OCI-LY7 (cell line): ENCODE measurements at regions not wholly inside any gene's neighbourhood (a gene's known extent, or its start where the extent isn't known, plus 50 kb on each side); places are given as distances from the start of the nearest gene placed in this dataset.

Source experiments
- BruUV-seq: library from RNA; stranded (reverse); fragments of 400-500 nt; replicated peaks from 2 replicates; lab custom pipeline; 2021; lab: Mats Ljungman, UMichigan
- CTCF ChIA-PET: fragments of 300-600 bp; sonication (Branson Sonifier 250); formaldehyde crosslinking; loops from one replicate; lab custom pipeline; 2022; ENCODE audit warnings: antibody characterized with exemption; ENCODE audit not compliant: unreplicated experiment; lab: Charles Lee
- POLR2A ChIA-PET: fragments of 300-600 bp; sonication (Branson Sonifier 250); formaldehyde crosslinking; loops from one replicate; lab custom pipeline; 2022; ENCODE audit warnings: antibody characterized with exemption; lab: Charles Lee
- DNase-seq: peaks from one replicate; pipeline ENCODE4 v3.0.0-alpha.2; 2015; ENCODE audit warnings: low spot score
- H2AFZ ChIP-seq: fragments of 200-600 bp; sonication (generic), shearing (Covaris generic); 2 replicates; pipeline ENCODE4 v1.6.1; 2014; ENCODE audit warnings: mild to moderate bottlenecking, antibody characterized with exemption, low read length, moderate library complexity
- H3K27ac ChIP-seq: fragments of 200-600 bp; sonication (generic); 2 replicates; pipeline ENCODE4 v1.5.1; 2014; ENCODE audit warnings: mixed run types, low read depth, mild to moderate bottlenecking, moderate library complexity, low read length, inconsistent platforms; ENCODE audit not compliant: poor library complexity, severe bottlenecking
- H3K36me3 ChIP-seq: fragments of 200-600 bp; sonication (generic); 2 replicates; pipeline ENCODE4 v1.6.1; 2014; ENCODE audit warnings: mild to moderate bottlenecking, antibody characterized with exemption, low read length, moderate library complexity, mixed read lengths; ENCODE audit not compliant: insufficient read depth
- H3K4me1 ChIP-seq: fragments of 200-600 bp; sonication (generic); 2 replicates; pipeline ENCODE4 v1.5.1; 2014; ENCODE audit warnings: mild to moderate bottlenecking, low read length; ENCODE audit not compliant: insufficient read depth, poor library complexity, severe bottlenecking
- H3K4me2 ChIP-seq: fragments of 200-600 bp; sonication (generic); 2 replicates; pipeline ENCODE4 v1.6.1; 2014; ENCODE audit warnings: mild to moderate bottlenecking, low read length
- H3K4me3 ChIP-seq: fragments of 200-600 bp; sonication (generic); 2 replicates; pipeline ENCODE4 v1.5.1; 2014; ENCODE audit warnings: mild to moderate bottlenecking, low read depth, low read length; ENCODE audit not compliant: poor library complexity, severe bottlenecking
- H3K79me2 ChIP-seq: fragments of 200-600 bp; sonication (generic); 2 replicates; pipeline ENCODE4 v1.6.1; 2016; ENCODE audit warnings: low read depth, mild to moderate bottlenecking, low read length, moderate library complexity, mixed read lengths; ENCODE audit not compliant: insufficient read depth
- H3K9me2 ChIP-seq: fragments of 200-600 bp; sonication (generic); 2 replicates; pipeline ENCODE4 v1.6.1; 2016; ENCODE audit warnings: mild to moderate bottlenecking, low read length, mixed read lengths; ENCODE audit not compliant: insufficient read depth
- H3K9me3 ChIP-seq: fragments of 200-600 bp; sonication (generic); 2 replicates; pipeline ENCODE4 v1.6.1; 2014; ENCODE audit warnings: mild to moderate bottlenecking, mixed run types, low read length, mixed read lengths
- H4K20me1 ChIP-seq: fragments of 200-600 bp; sonication (generic); 2 replicates; pipeline ENCODE4 v1.6.1; 2014; ENCODE audit warnings: mild to moderate bottlenecking, antibody characterized with exemption, low read length, moderate library complexity, mixed read lengths; ENCODE audit not compliant: insufficient read depth
- CTCF ChIP-seq: fragments of 200-600 bp; sonication (generic); conservative IDR thresholded peaks from 2 replicates; pipeline ENCODE4 v1.5.1; 2014; ENCODE audit warnings: mild to moderate bottlenecking, antibody characterized with exemption, low read length, moderate library complexity, mixed read lengths
- EZH2phosphoT487 ChIP-seq: fragments of 200-600 bp; sonication (generic); IDR thresholded peaks from 2 replicates; pipeline ENCODE4 v1.6.1; 2018; ENCODE audit warnings: low read depth, borderline replicate concordance, mild to moderate bottlenecking, mixed run types, antibody characterized with exemption, low read length, moderate library complexity, mixed read lengths
- intact Hi-C: fragments of 100-400 bp; cut with micrococcal nuclease; formaldehyde crosslinking; loops from one replicate; pipeline ENCODE4 v1.10.0; 2022; ENCODE audit not compliant: unreplicated experiment

GRCh38 chr12:77120156-77121085 lies 55.1 kb upstream of the E2F7 start:
- Histone ChIP-seq H3K79me2 (no peaks in the 10 kb centered on the region), H3K36me3 (no peaks in the 10 kb centered on the region), H2AFZ (no peak overlapping the region), H3K4me1 (no peaks in the 10 kb centered on the region), H3K4me3 (no peak overlapping the region), H3K4me2 (no peak overlapping the region), H3K27ac (no peak overlapping the region), H3K9me2 (no peaks in the 10 kb centered on the region), H3K9me3 (no peaks in the 10 kb centered on the region), H4K20me1 (no peaks in the 10 kb centered on the region)
- BruUV-seq, result no TSS peak
- ChIA-PET CTCF (no interaction called here), POLR2A (interaction anchor here (0.5 kb wide), 1 partner anchor 18 kb away, joined by 3 read pairs; no protein-coding TSS in a partner anchor)
- DNase-seq, result no peak
- intact Hi-C loops, result no loop called here
- no peak for TF ChIP-seq CTCF
- no peak for TF ChIP-seq EZH2phosphoT487

- intact Hi-C loops, result no loop called here
- no peak for TF ChIP-seq CTCF
- no peak for TF ChIP-seq EZH2phosphoT487
These were observed 53.3 kb upstream of the E2F7 start for GRCh38 chr12:77118696-77119095.

GRCh38 chr12:77116277-77116676 lies 50.9 kb upstream of the E2F7 start:
- no peak overlapping the region for H2AFZ ChIP-seq
- H4K20me1 ChIP-seq, result no peaks in the 10 kb centered on the region
- no peaks in the 10 kb centered on the region for H3K79me2 ChIP-seq
- BruUV-seq, result no TSS peak
- H3K9me2 ChIP-seq, result no peaks in the 10 kb centered on the region
- no peak for DNase-seq
- H3K4me2 ChIP-seq, result no peak overlapping the region
- no peaks in the 10 kb centered on the region for H3K9me3 ChIP-seq
- intact Hi-C loops, result no loop called here
- no peak overlapping the region for H3K27ac ChIP-seq
- ChIA-PET POLR2A (interaction anchor here (1.0 kb wide), 1 partner anchor 9 kb away, joined by 4 read pairs; no protein-coding TSS in a partner anchor), CTCF (interaction anchor here (0.6 kb wide), 1 partner anchor 1638 kb away, joined by 3 read pairs; no protein-coding TSS in a partner anchor)
- H3K4me3 ChIP-seq, result no peak overlapping the region
- no peak for TF ChIP-seq EZH2phosphoT487
- no peak for TF ChIP-seq CTCF
- H3K4me1 ChIP-seq, result no peaks in the 10 kb centered on the region
- H3K36me3 ChIP-seq, result no peaks in the 10 kb centered on the region

More at GRCh38 chr12:77118696-77119095, 53.3 kb upstream of the E2F7 start:
- Histone ChIP-seq H4K20me1 (no peaks in the 10 kb centered on the region), H2AFZ (no peak overlapping the region), H3K9me3 (no peaks in the 10 kb centered on the region), H3K4me3 (no peak overlapping the region), H3K4me1 (no peaks in the 10 kb centered on the region), H3K79me2 (no peaks in the 10 kb centered on the region), H3K4me2 (no peak overlapping the region), H3K27ac (no peak overlapping the region), H3K9me2 (no peaks in the 10 kb centered on the region), H3K36me3 (no peaks in the 10 kb centered on the region)
- ChIA-PET POLR2A (interaction anchor here (0.7 kb wide), 1 partner anchor 13 kb away, joined by 3 read pairs; no protein-coding TSS in a partner anchor), CTCF (no interaction called here)
- no TSS peak for BruUV-seq
- DNase-seq, result no peak
